CD4-positive, alpha-beta T cell (primary cell): ENCODE measurements at regions not wholly inside any gene's neighbourhood (a gene's known extent, or its start where the extent isn't known, plus 50 kb on each side); places are given as distances from the start of the nearest gene placed in this dataset.
"Not testable (repeated sequence)": the region's sequence is repeated elsewhere in the genome, so short reads cannot be mapped to it uniquely, and the experiment has no call there.

Source experiments
- ATAC-seq: fragments of 200-7000 bp; cut with Tn5 transposase; one replicate; pipeline ENCODE4 v1.10.0; 2022; ENCODE audit warnings: mild to moderate bottlenecking; ENCODE audit not compliant: poor library complexity
- CTCF ChIA-PET: fragments of 350-600 bp; sonication (Branson Sonifier 250); formaldehyde crosslinking; loops from one replicate; lab custom pipeline; 2021; ENCODE audit warnings: antibody characterized with exemption, inconsistent platforms; lab: Charles Lee
- POLR2A ChIA-PET: fragments of 350-600 bp; sonication (Branson Sonifier 250); formaldehyde crosslinking; loops from one replicate; lab custom pipeline; 2021; ENCODE audit warnings: antibody characterized with exemption, inconsistent platforms; lab: Charles Lee
- DNase-seq, 14 experiments: peaks; one replicate each; pipeline ENCODE4 v3.0.0-alpha.2; 2013 to 2020; ENCODE audit warnings: mixed read lengths in 2 of 14
- H3K27ac ChIP-seq, 2 donors: one replicate each; pipeline versions ENCODE4 v1.5.1 to v1.7.0; 2013; ENCODE audit warnings: low read length in 2 of 2, low read depth in 1 of 2, mild to moderate bottlenecking in 1 of 2
- H3K27me3 ChIP-seq, 2 experiments: 1 replicate in 1 of 2; 2 replicates in 1 of 2; pipeline versions ENCODE4 v1.6.1 to v1.7.0; 2013; ENCODE audit warnings: low read length in 2 of 2, control low read depth in 1 of 2, mild to moderate bottlenecking in 1 of 2, moderate library complexity in 1 of 2; ENCODE audit not compliant: insufficient read depth in 2 of 2, control insufficient read depth in 1 of 2
- H3K36me3 ChIP-seq: one replicate; pipeline ENCODE4 v1.6.1; 2013; ENCODE audit warnings: low read length, control low read depth; ENCODE audit not compliant: insufficient read depth
- H3K4me1 ChIP-seq: one replicate; pipeline ENCODE4 v1.6.1; 2013; ENCODE audit warnings: low read length, control low read depth; ENCODE audit not compliant: insufficient read depth
- H3K4me3 ChIP-seq: one replicate; pipeline ENCODE4 v1.5.1; 2013; ENCODE audit warnings: mild to moderate bottlenecking, low read length, moderate library complexity
- H3K9me3 ChIP-seq, 2 experiments: 1 replicate in 1 of 2; 2 replicates in 1 of 2; pipeline versions ENCODE4 v1.6.1 to v1.7.0; 2013; ENCODE audit warnings: low read length in 2 of 2, mild to moderate bottlenecking in 2 of 2, control low read depth in 1 of 2, moderate library complexity in 1 of 2; ENCODE audit not compliant: control insufficient read depth in 1 of 2, insufficient read depth in 1 of 2
- H3K27ac Mint-ChIP-seq: one replicate; pipeline ENCODE4 v1.8.0; 2020; ENCODE audit warnings: mixed read lengths
- H3K27me3 Mint-ChIP-seq: one replicate; pipeline ENCODE4 v1.8.0; 2021; ENCODE audit warnings: mixed read lengths
- H3K36me3 Mint-ChIP-seq: one replicate; pipeline ENCODE4 v1.8.0; 2021; ENCODE audit warnings: low read depth, mixed read lengths
- H3K4me1 Mint-ChIP-seq: one replicate; pipeline ENCODE4 v1.8.0; 2021; ENCODE audit warnings: low read depth, mixed read lengths
- H3K4me3 Mint-ChIP-seq: one replicate; pipeline ENCODE4 v1.8.0; 2020; ENCODE audit warnings: mild to moderate bottlenecking, mixed read lengths
- H3K9me3 Mint-ChIP-seq: one replicate; pipeline ENCODE4 v1.8.0; 2020; ENCODE audit warnings: mixed read lengths
- CTCF ChIP-seq: fragments of 200-600 bp; IDR thresholded peaks from one replicate; pipeline ENCODE4 v1.8.0; 2022; ENCODE audit warnings: antibody characterized with exemption, mild to moderate bottlenecking
- intact Hi-C, 2 experiments: fragments of 100-400 bp; cut with DNase I in 1 of 2; cut with micrococcal nuclease in 1 of 2; formaldehyde crosslinking; loops; one replicate each; pipeline versions ENCODE4 v1.15.1 to v1.9.0; 2023 to 2025; cut with DNase I, micrococcal nuclease

- no peaks in the 10 kb centered on the region for H3K36me3 ChIP-seq
- peaks cover 0 to 10% of the 10 kb centered on the region in 2 experiments for H3K9me3 ChIP-seq
- H3K9me3 Mint-ChIP-seq = peaks cover 6% of the 10 kb centered on the region
- no peak overlapping the region for H3K27ac ChIP-seq
- TF ChIP-seq CTCF = no peak
- no peak overlapping the region for H3K27ac Mint-ChIP-seq
- H3K27me3 ChIP-seq = no peaks in the 10 kb centered on the region
- H3K4me3 Mint-ChIP-seq = no peak overlapping the region
- no peaks in the 10 kb centered on the region for H3K4me1 ChIP-seq
- H3K4me3 ChIP-seq = no peak overlapping the region
- H3K36me3 Mint-ChIP-seq = no peaks in the 10 kb centered on the region
- H3K27me3 Mint-ChIP-seq = no peaks in the 10 kb centered on the region
- CTCF ChIA-PET = no interaction called here
- intact Hi-C loops = no loop called here
- ATAC-seq = no peak
- POLR2A ChIA-PET = interaction anchor here (0.6 kb wide), 1 partner anchor 100 kb away, joined by 3 read pairs; no protein-coding TSS in a partner anchor
- no peaks in the 10 kb centered on the region for H3K4me1 Mint-ChIP-seq
- DNase-seq = no peak
Measured at GRCh38 chr7:153193144-153193595, 433.6 kb downstream of the ACTR3B start.

- Histone ChIP-seq H3K27me3 (no peaks in the 10 kb centered on the region), H3K9me3 (peaks cover 17 to 31% of the 10 kb centered on the region in 2 experiments), H3K4me1 (no peaks in the 10 kb centered on the region), H3K4me3 (no peak overlapping the region), H3K27ac (no peak overlapping the region), H3K36me3 (no peaks in the 10 kb centered on the region)
- ChIA-PET CTCF (no interaction called here), POLR2A (no interaction called here)
- intact Hi-C loops = no loop called here
- Mint-ChIP-seq H3K9me3 (peaks cover 37% of the 10 kb centered on the region), H3K4me3 (no peak overlapping the region), H3K36me3 (peaks cover 7% of the 10 kb centered on the region), H3K27ac (no peak overlapping the region), H3K27me3 (peaks cover 4% of the 10 kb centered on the region), H3K4me1 (no peaks in the 10 kb centered on the region)
- DNase-seq (no peak), ATAC-seq (no peak)
- TF ChIP-seq CTCF = no peak
Measured at GRCh38 chr7:153217032-153217431, 457.5 kb downstream of the ACTR3B start.

GRCh38 chr7:153224890-153225289 lies 465.3 kb downstream of the ACTR3B start:
- H3K36me3 ChIP-seq = no peaks in the 10 kb centered on the region
- H3K9me3 Mint-ChIP-seq = peaks cover 23% of the 10 kb centered on the region
- no peak overlapping the region for H3K4me3 ChIP-seq
- H3K9me3 ChIP-seq = peaks cover 8 to 11% of the 10 kb centered on the region in 2 experiments
- no peaks in the 10 kb centered on the region for H3K4me1 ChIP-seq
- H3K4me3 Mint-ChIP-seq = no peak overlapping the region
- H3K36me3 Mint-ChIP-seq = no peaks in the 10 kb centered on the region
- no peak for ATAC-seq
- H3K4me1 Mint-ChIP-seq = no peaks in the 10 kb centered on the region
- TF ChIP-seq CTCF = no peak
- H3K27me3 Mint-ChIP-seq = peaks cover under 1% of the 10 kb centered on the region
- H3K27ac ChIP-seq = no peak overlapping the region
- DNase-seq = no peak
- ChIA-PET POLR2A (no interaction called here), CTCF (no interaction called here)
- no peak overlapping the region for H3K27ac Mint-ChIP-seq
- intact Hi-C loops = no loop called here
- no peaks in the 10 kb centered on the region for H3K27me3 ChIP-seq

GRCh38 chr7:153245136-153245535 lies 485.6 kb downstream of the ACTR3B start:
- H3K36me3 ChIP-seq, H3K27ac Mint-ChIP-seq, H3K4me3 Mint-ChIP-seq, H3K4me1 Mint-ChIP-seq, H3K27me3 ChIP-seq, H3K9me3 Mint-ChIP-seq, DNase-seq, H3K27me3 Mint-ChIP-seq, H3K4me3 ChIP-seq, CTCF ChIA-PET, H3K36me3 Mint-ChIP-seq, POLR2A ChIA-PET, H3K4me1 ChIP-seq, ATAC-seq, H3K27ac ChIP-seq, H3K9me3 ChIP-seq, intact Hi-C loops: not testable (repeated sequence)
